ENCODE measurements at regions not wholly inside any gene's neighbourhood (a gene's known extent, or its start where the extent isn't known, plus 50 kb on each side); places are given as distances from the start of the nearest gene placed in this dataset.
A peak's percentile ranks its signal among the peaks of the same experiment; 100 is the strongest.

- DNase-seq, result no peak
These were observed 93.8 kb downstream of the GLRX3 start for GRCh38 chr10:130230036-130230435.

GRCh38 chr10:130230611-130231010, 94.4 kb downstream of the GLRX3 start:
- no peak for DNase-seq

GRCh38 chr10:130231251-130231741, 95.1 kb downstream of the GLRX3 start:
- DNase-seq, result no peak

- DNase-seq, result no peak
These were observed 96.2 kb downstream of the GLRX3 start for GRCh38 chr10:130232166-130233034.

GRCh38 chr10:130233035-130233360, 96.8 kb downstream of the GLRX3 start:
- DNase-seq, result no peak

GRCh38 chr10:130233426-130233825, 97.2 kb downstream of the GLRX3 start:
- no peak for DNase-seq

- DNase-seq, result no peak
These were observed 98.2 kb downstream of the GLRX3 start for GRCh38 chr10:130234171-130234965.

- DNase-seq, result no peak
These were observed 100.5 kb downstream of the GLRX3 start for GRCh38 chr10:130236711-130237110.

GRCh38 chr10:130240409-130240808, 104.2 kb downstream of the GLRX3 start:
- DNase-seq, result no peak

- no peak for DNase-seq
These were observed 106.3 kb downstream of the GLRX3 start for GRCh38 chr10:130242513-130242912.

- DNase-seq, result peak; percentile 85
These were observed 106.8 kb downstream of the GLRX3 start for GRCh38 chr10:130243015-130243414.

- DNase-seq, result no peak
These were observed 108.1 kb downstream of the GLRX3 start for GRCh38 chr10:130244031-130244927.

- DNase-seq, result no peak
These were observed 108.8 kb downstream of the GLRX3 start for GRCh38 chr10:130244928-130245495.

- DNase-seq, result no peak
These were observed 109.9 kb downstream of the GLRX3 start for GRCh38 chr10:130246113-130246512.

GRCh38 chr10:130250127-130250526, 113.9 kb downstream of the GLRX3 start:
- no peak for DNase-seq

- DNase-seq, result no peak
These were observed 115.6 kb downstream of the GLRX3 start for GRCh38 chr10:130251766-130252165.

GRCh38 chr10:130254243-130254642, 118.1 kb downstream of the GLRX3 start:
- DNase-seq, result no peak

- DNase-seq, result no peak
These were observed 118.5 kb downstream of the GLRX3 start for GRCh38 chr10:130254662-130255061.

GRCh38 chr10:130255777-130256176, 119.6 kb downstream of the GLRX3 start:
- no peak for DNase-seq

GRCh38 chr10:130257897-130258296, 121.7 kb downstream of the GLRX3 start:
- no peak for DNase-seq

GRCh38 chr10:130259380-130259779, 123.2 kb downstream of the GLRX3 start:
- no peak for DNase-seq

GRCh38 chr10:130261306-130261705, 125.1 kb downstream of the GLRX3 start:
- no peak for DNase-seq

GRCh38 chr10:130261766-130262165, 125.6 kb downstream of the GLRX3 start:
- no peak for DNase-seq
